ENCODE measurements at regions not wholly inside any gene's neighbourhood (a gene's known extent, or its start where the extent isn't known, plus 50 kb on each side); places are given as distances from the start of the nearest gene placed in this dataset.

GRCh38 chrX:113274791-113275190 is 434.2 kb upstream of the AMOT start:
- no peak for DNase-seq (ENCODE audit: low read depth)
- Histone ChIP-seq H3K4me3 (ENCODE audit: low read depth, low read length) (no peak overlapping the region), H3K27me3 (ENCODE audit: control insufficient read depth, insufficient read depth, low read length) (no peaks in the 10 kb centered on the region), H3K36me3 (ENCODE audit: control insufficient read depth, insufficient read depth, low read length) (no peaks in the 10 kb centered on the region)
- no peak for TF ChIP-seq CTCF (IDR thresholded peaks at IDR 0.05; ENCODE audit: insufficient read depth, low read depth, low read length)
- ChIA-PET POLR2A (no interaction called here), CTCF (no interaction called here)

- ChIA-PET POLR2A (no interaction called here), CTCF (no interaction called here)
- Histone ChIP-seq H3K27me3 (ENCODE audit: control insufficient read depth, insufficient read depth, low read length) (no peaks in the 10 kb centered on the region), H3K36me3 (ENCODE audit: control insufficient read depth, insufficient read depth, low read length) (no peaks in the 10 kb centered on the region), H3K4me3 (ENCODE audit: low read depth, low read length) (no peak overlapping the region)
- no peak for TF ChIP-seq CTCF (IDR thresholded peaks at IDR 0.05; ENCODE audit: insufficient read depth, low read depth, low read length)
- no peak for DNase-seq (ENCODE audit: low read depth)
These were observed 433.7 kb upstream of the AMOT start for GRCh38 chrX:113274345-113274744.

GRCh38 chrX:113269203-113269602 is 428.6 kb upstream of the AMOT start:
- no peak overlapping the region for H3K4me3 ChIP-seq (ENCODE audit: low read depth, low read length)
- H3K27me3 ChIP-seq (ENCODE audit: control insufficient read depth, insufficient read depth, low read length), result no peaks in the 10 kb centered on the region
- ChIA-PET POLR2A (no interaction called here), CTCF (no interaction called here)
- no peak for TF ChIP-seq CTCF (IDR thresholded peaks at IDR 0.05; ENCODE audit: insufficient read depth, low read depth, low read length)
- no peak for DNase-seq (ENCODE audit: low read depth)
- H3K36me3 ChIP-seq (ENCODE audit: control insufficient read depth, insufficient read depth, low read length), result no peaks in the 10 kb centered on the region

- Histone ChIP-seq H3K27me3 (ENCODE audit: control insufficient read depth, insufficient read depth, low read length) (no peaks in the 10 kb centered on the region), H3K36me3 (ENCODE audit: control insufficient read depth, insufficient read depth, low read length) (no peaks in the 10 kb centered on the region), H3K4me3 (ENCODE audit: low read depth, low read length) (no peak overlapping the region)
- CTCF ChIA-PET, result no interaction called here
- no peak for TF ChIP-seq CTCF (IDR thresholded peaks at IDR 0.05; ENCODE audit: insufficient read depth, low read depth, low read length)
- no peak for DNase-seq (ENCODE audit: low read depth)
- POLR2A ChIA-PET, result no interaction called here
These were observed 419.8 kb upstream of the AMOT start for GRCh38 chrX:113260474-113260873.

- ChIA-PET CTCF (no interaction called here), POLR2A (no interaction called here)
- no peak for DNase-seq (ENCODE audit: low read depth)
- no peaks in the 10 kb centered on the region for H3K36me3 ChIP-seq (ENCODE audit: control insufficient read depth, insufficient read depth, low read length)
- H3K27me3 ChIP-seq (ENCODE audit: control insufficient read depth, insufficient read depth, low read length), result no peaks in the 10 kb centered on the region
- H3K4me3 ChIP-seq (ENCODE audit: low read depth, low read length), result no peak overlapping the region
- TF ChIP-seq CTCF (IDR thresholded peaks at IDR 0.05; ENCODE audit: insufficient read depth, low read depth, low read length), result no peak
These were observed 381.7 kb upstream of the AMOT start for GRCh38 chrX:113222305-113222704.
